ENCODE measurements at regions not wholly inside any gene's neighbourhood (a gene's known extent, or its start where the extent isn't known, plus 50 kb on each side); places are given as distances from the start of the nearest gene placed in this dataset.
"Not testable (repeated sequence)": the region's sequence is repeated elsewhere in the genome, so short reads cannot be mapped to it uniquely, and the experiment has no call there.

- H3K36me3 ChIP-seq (ENCODE audit: control insufficient read depth in 1 of 2, insufficient read depth in 2 of 2, low read length in 2 of 2); H3K9me2 ChIP-seq (ENCODE audit: insufficient read depth); H3K4me1 ChIP-seq (ENCODE audit: control insufficient read depth in 1 of 2, insufficient read depth in 2 of 2, low read length in 2 of 2); H3K27me3 ChIP-seq (ENCODE audit: insufficient read depth, low read length); RAD21 ChIA-PET (ENCODE audit: low non-redundant PET in 1 of 2, low total read pairs in 2 of 2, uncharacterized antibody in 2 of 2, unreplicated experiment in 2 of 2); H3K4me2 ChIP-seq (ENCODE audit: low read length); ATAC-seq; H3K4me3 ChIP-seq (replicated peaks in 1 of 2; ENCODE audit: low read depth in 1 of 2, low read length in 2 of 2); H3K27ac ChIP-seq (ENCODE audit: low read depth, low read length); H3K9ac ChIP-seq (ENCODE audit: low read length); CTCF ChIA-PET; POLR2A ChIA-PET; intact Hi-C loops (cut with micrococcal nuclease); H3K9me3 ChIP-seq (ENCODE audit: control insufficient read depth in 1 of 2, insufficient read depth in 1 of 2, low read depth in 1 of 2, low read length in 2 of 2); BruUV-seq (replicated peaks); DNase-seq (ENCODE audit: low read depth, low spot score); H4K20me1 ChIP-seq (ENCODE audit: insufficient read depth); H2AFZ ChIP-seq (ENCODE audit: low read depth, low read length, poor library complexity, severe bottlenecking); H3K79me2 ChIP-seq (ENCODE audit: insufficient read depth, low read length): not testable (repeated sequence)
Measured at GRCh38 chr1:186248608-186249007, 126.4 kb downstream of the TPR start.

GRCh38 chr1:186244825-186245224 lies 130.2 kb downstream of the TPR start:
- ATAC-seq, result peak; percentile 82

More at GRCh38 chr1:186244825-186245224, 130.2 kb downstream of the TPR start:
- no TSS peak for BruUV-seq (replicated peaks)
- Histone ChIP-seq H3K79me2 (ENCODE audit: insufficient read depth, low read length) (no peaks in the 10 kb centered on the region), H3K27me3 (ENCODE audit: insufficient read depth, low read length) (no peaks in the 10 kb centered on the region), H3K4me2 (ENCODE audit: low read length) (no peak overlapping the region), H3K36me3 (ENCODE audit: control insufficient read depth in 1 of 2, insufficient read depth in 2 of 2, low read length in 2 of 2) (no peaks in the 10 kb centered on the region), H3K4me3 (replicated peaks in 1 of 2; ENCODE audit: low read depth in 1 of 2, low read length in 2 of 2) (no peak overlapping the region), H3K4me1 (ENCODE audit: control insufficient read depth in 1 of 2, insufficient read depth in 2 of 2, low read length in 2 of 2) (no peaks in the 10 kb centered on the region), H2AFZ (ENCODE audit: low read depth, low read length, poor library complexity, severe bottlenecking) (no peak overlapping the region), H3K27ac (ENCODE audit: low read depth, low read length) (no peak overlapping the region), H4K20me1 (ENCODE audit: insufficient read depth) (no peaks in the 10 kb centered on the region), H3K9me2 (ENCODE audit: insufficient read depth) (no peaks in the 10 kb centered on the region), H3K9ac (ENCODE audit: low read length) (no peak overlapping the region), H3K9me3 (ENCODE audit: control insufficient read depth in 1 of 2, insufficient read depth in 1 of 2, low read depth in 1 of 2, low read length in 2 of 2) (no peaks in the 10 kb centered on the region)
- RAD21 ChIA-PET (ENCODE audit: low non-redundant PET in 1 of 2, low total read pairs in 2 of 2, uncharacterized antibody in 2 of 2, unreplicated experiment in 2 of 2), result interaction anchor here in 1 of 2 experiments (1.3 kb wide), 1 partner anchor 89 kb away, joined by 4 read pairs; no protein-coding TSS in a partner anchor
- TF ChIP-seq RAD21 (IDR thresholded peaks at IDR 0.05; ENCODE audit: low read depth) (peak; percentile 25; the same call in 1 of the 2 replicates), EZH2 (IDR thresholded peaks at IDR 0.05) (no peak), SIN3A (IDR thresholded peaks at IDR 0.05; ENCODE audit: low read depth) (no peak), ZFX (IDR thresholded peaks at IDR 0.05) (no peak), POLR2A (IDR thresholded peaks at IDR 0.05; ENCODE audit: borderline replicate concordance, extremely low read depth, insufficient read depth, insufficient read length) (no peak), CBX3 (IDR thresholded peaks at IDR 0.05; ENCODE audit: low read depth) (no peak), CTCF (IDR thresholded peaks at IDR 0.05 in 2 of 3, conservative IDR thresholded peaks at IDR 0.05 in 1 of 3; ENCODE audit: borderline replicate concordance in 1 of 3, insufficient read depth in 1 of 3, low read depth in 2 of 3, low read length in 2 of 3) (peak; percentile 15 to 52 (median 34); a peak in 4 of 6 replicates)
- POLR2A ChIA-PET, result no interaction called here
- DNase-seq (ENCODE audit: low read depth, low spot score), result no peak
- CTCF ChIA-PET, result interaction anchor here (1.1 kb wide), 1 partner anchor 247 kb away, joined by 3 read pairs; no protein-coding TSS in a partner anchor
- intact Hi-C loops (cut with micrococcal nuclease), result no loop called here

Data from HCT116 (cell line).